Neural progenitor cell (in vitro differentiated cells): ENCODE measurements at regions not wholly inside any gene's neighbourhood (a gene's known extent, or its start where the extent isn't known, plus 50 kb on each side); places are given as distances from the start of the nearest gene placed in this dataset.

Source experiments
- EZH2 ChIP-seq: fragments of 200-600 bp; sonication (generic); IDR thresholded peaks from 2 replicates; pipeline ENCODE4 v1.6.1; 2017; ENCODE audit warnings: antibody characterized with exemption, mild to moderate bottlenecking, moderate library complexity
- TF ChIP-seq, protein P1 (sequence below): fragments of 200-600 bp; sonication (generic); IDR thresholded peaks from 2 replicates; pipeline ENCODE4 v1.5.1; 2017; ENCODE audit warnings: antibody characterized with exemption, mild to moderate bottlenecking

GRCh38 chr5:107271682-107272350 lies 398.9 kb downstream of the EFNA5 start:
- no peak for TF ChIP-seq EZH2
- TF ChIP-seq, protein P1, sequence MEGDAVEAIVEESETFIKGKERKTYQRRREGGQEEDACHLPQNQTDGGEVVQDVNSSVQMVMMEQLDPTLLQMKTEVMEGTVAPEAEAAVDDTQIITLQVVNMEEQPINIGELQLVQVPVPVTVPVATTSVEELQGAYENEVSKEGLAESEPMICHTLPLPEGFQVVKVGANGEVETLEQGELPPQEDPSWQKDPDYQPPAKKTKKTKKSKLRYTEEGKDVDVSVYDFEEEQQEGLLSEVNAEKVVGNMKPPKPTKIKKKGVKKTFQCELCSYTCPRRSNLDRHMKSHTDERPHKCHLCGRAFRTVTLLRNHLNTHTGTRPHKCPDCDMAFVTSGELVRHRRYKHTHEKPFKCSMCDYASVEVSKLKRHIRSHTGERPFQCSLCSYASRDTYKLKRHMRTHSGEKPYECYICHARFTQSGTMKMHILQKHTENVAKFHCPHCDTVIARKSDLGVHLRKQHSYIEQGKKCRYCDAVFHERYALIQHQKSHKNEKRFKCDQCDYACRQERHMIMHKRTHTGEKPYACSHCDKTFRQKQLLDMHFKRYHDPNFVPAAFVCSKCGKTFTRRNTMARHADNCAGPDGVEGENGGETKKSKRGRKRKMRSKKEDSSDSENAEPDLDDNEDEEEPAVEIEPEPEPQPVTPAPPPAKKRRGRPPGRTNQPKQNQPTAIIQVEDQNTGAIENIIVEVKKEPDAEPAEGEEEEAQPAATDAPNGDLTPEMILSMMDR = no peak
